ENCODE measurements at regions not wholly inside any gene's neighbourhood (a gene's known extent, or its start where the extent isn't known, plus 50 kb on each side); places are given as distances from the start of the nearest gene placed in this dataset.

- TF ChIP-seq CTCF (IDR thresholded peaks at IDR 0.05) (no peak), POLR2A (IDR thresholded peaks at IDR 0.05) (no peak)
Observed at GRCh38 chr12:87491598-87491997, 537.6 kb downstream of the C12orf50 start.

Data from prostate gland (tissue), 2 donors.